HFFc6 (cell line): ENCODE measurements at regions not wholly inside any gene's neighbourhood (a gene's known extent, or its start where the extent isn't known, plus 50 kb on each side); places are given as distances from the start of the nearest gene placed in this dataset.
"Not testable (repeated sequence)": the region's sequence is repeated elsewhere in the genome, so short reads cannot be mapped to it uniquely, and the experiment has no call there.

ENCODE experiments used
- DNase-seq: peaks from one replicate; pipeline ENCODE4 v3.0.0-alpha.2; 2018
- H3K27ac Mint-ChIP-seq: 2 replicates; pipeline ENCODE4 v1.8.0; 2020; ENCODE audit warnings: mild to moderate bottlenecking, mixed read lengths
- H3K27me3 Mint-ChIP-seq: 2 replicates; pipeline ENCODE4 v1.8.0; 2021; ENCODE audit warnings: mild to moderate bottlenecking, moderate library complexity, mixed read lengths; ENCODE audit not compliant: insufficient read depth
- H3K36me3 Mint-ChIP-seq: 2 replicates; pipeline ENCODE4 v1.8.0; 2021; ENCODE audit warnings: low read depth, mixed read lengths
- H3K4me1 Mint-ChIP-seq: 2 replicates; pipeline ENCODE4 v1.8.0; 2020; ENCODE audit warnings: low read depth, mixed read lengths
- H3K4me3 Mint-ChIP-seq: 2 replicates; pipeline ENCODE4 v1.8.0; 2020; ENCODE audit warnings: mild to moderate bottlenecking, moderate library complexity, mixed read lengths
- H3K9me3 Mint-ChIP-seq: 2 replicates; pipeline ENCODE4 v1.8.0; 2020; ENCODE audit warnings: mild to moderate bottlenecking, mixed read lengths
- TF ChIP-seq, protein P1 (sequence below): fragments of 200-600 bp; sonication (generic); IDR thresholded peaks from 2 replicates; pipeline ENCODE4 v1.5.0; 2021; ENCODE audit warnings: antibody characterized with exemption, mild to moderate bottlenecking

DNA sequence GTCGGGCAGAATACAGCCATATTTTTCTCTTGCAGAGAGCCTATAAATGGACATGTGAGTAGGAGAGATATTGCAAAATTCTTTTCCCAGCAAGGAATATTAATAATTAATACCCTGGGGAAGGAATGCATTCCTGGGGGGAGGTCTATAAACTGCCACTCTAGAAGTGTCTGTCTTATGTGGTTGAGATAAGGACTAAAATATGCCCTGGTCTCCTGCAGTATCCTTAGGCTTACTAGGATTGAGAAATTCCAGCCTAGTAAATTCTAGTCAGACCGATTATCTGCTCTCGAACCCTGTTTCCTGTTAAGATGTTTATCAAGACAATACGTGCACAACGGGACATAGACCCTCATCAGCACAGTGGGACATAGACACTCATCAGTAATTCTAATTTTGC lies 872.6 kb downstream of the FSTL5 start:
- Mint-ChIP-seq H3K4me3 (no peak overlapping the region), H3K27me3 (no peaks in the 10 kb centered on the region; the same call in 1 of the 2 replicates), H3K4me1 (no peaks in the 10 kb centered on the region), H3K9me3 (peaks cover 68% of the 10 kb centered on the region), H3K36me3 (no peaks in the 10 kb centered on the region), H3K27ac (no peak overlapping the region)
- TF ChIP-seq, protein P1, sequence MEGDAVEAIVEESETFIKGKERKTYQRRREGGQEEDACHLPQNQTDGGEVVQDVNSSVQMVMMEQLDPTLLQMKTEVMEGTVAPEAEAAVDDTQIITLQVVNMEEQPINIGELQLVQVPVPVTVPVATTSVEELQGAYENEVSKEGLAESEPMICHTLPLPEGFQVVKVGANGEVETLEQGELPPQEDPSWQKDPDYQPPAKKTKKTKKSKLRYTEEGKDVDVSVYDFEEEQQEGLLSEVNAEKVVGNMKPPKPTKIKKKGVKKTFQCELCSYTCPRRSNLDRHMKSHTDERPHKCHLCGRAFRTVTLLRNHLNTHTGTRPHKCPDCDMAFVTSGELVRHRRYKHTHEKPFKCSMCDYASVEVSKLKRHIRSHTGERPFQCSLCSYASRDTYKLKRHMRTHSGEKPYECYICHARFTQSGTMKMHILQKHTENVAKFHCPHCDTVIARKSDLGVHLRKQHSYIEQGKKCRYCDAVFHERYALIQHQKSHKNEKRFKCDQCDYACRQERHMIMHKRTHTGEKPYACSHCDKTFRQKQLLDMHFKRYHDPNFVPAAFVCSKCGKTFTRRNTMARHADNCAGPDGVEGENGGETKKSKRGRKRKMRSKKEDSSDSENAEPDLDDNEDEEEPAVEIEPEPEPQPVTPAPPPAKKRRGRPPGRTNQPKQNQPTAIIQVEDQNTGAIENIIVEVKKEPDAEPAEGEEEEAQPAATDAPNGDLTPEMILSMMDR: no peak
- no peak for DNase-seq

DNA sequence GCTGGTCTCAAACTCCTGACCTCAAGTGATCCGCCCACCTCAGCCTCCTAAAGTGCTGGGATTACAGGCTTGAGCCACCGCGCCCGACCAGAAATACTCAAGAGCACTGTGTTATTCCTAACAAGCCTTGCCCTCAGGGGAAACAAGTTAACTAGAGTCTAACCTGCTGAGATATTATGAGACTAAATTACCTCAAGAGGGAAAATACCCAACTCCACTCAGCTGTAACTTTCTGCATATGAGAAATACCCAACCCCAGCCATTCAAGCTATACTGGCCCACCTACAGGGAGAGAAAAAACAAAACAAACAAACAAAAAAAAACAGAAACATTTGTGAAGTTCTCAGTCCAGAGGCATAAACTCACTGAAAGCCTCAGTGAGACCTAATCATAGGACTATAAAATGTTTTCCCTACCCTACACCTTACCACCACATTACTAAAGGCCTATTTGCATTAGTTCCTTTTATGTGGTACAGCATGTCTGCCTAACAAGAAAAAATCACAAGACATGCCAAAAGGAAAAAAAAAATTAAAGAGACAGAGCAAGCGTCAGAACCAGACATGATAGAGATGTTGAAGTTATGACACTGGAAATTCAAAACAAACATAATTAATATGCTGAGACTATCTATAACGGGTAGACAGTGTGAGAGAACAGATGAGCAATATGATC lies 876.0 kb downstream of the FSTL5 start:
- no peaks in the 10 kb centered on the region for H3K36me3 Mint-ChIP-seq
- no peaks in the 10 kb centered on the region for H3K4me1 Mint-ChIP-seq
- TF ChIP-seq, protein P1: no peak

DNA sequence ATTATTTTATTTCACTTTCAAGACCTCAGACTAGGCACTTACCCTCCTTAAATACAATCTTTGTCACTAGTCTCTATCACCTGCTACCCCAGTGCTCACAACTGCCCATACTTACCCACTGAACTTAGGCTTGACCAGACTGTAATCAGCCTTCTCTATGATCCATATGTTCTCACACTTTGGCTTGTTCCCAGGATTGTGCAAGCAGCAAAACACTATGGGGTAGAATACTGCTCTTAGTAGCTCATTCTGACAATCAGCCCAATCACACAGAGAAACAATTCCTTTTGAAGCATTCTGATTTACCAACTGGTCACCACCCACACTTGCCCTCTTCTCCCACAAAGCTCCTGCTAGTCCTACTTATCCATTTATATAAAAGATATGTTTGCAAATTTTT lies 878.3 kb downstream of the FSTL5 start:
- TF ChIP-seq, protein P1: no peak
- H3K9me3 Mint-ChIP-seq: peaks cover 44% of the 10 kb centered on the region
- H3K36me3 Mint-ChIP-seq: no peaks in the 10 kb centered on the region
- no peak overlapping the region for H3K27ac Mint-ChIP-seq
- no peak for DNase-seq
- no peaks in the 10 kb centered on the region for H3K4me1 Mint-ChIP-seq
- H3K27me3 Mint-ChIP-seq: no peaks in the 10 kb centered on the region; the same call in 1 of the 2 replicates
- H3K4me3 Mint-ChIP-seq: no peak overlapping the region

More for the DNA sequence above, 876.0 kb downstream of the FSTL5 start:
- Mint-ChIP-seq H3K27me3 (no peaks in the 10 kb centered on the region; the same call in 1 of the 2 replicates), H3K9me3 (peaks cover 56% of the 10 kb centered on the region), H3K27ac (no peak overlapping the region), H3K4me3 (no peak overlapping the region)
- no peak for DNase-seq

DNA sequence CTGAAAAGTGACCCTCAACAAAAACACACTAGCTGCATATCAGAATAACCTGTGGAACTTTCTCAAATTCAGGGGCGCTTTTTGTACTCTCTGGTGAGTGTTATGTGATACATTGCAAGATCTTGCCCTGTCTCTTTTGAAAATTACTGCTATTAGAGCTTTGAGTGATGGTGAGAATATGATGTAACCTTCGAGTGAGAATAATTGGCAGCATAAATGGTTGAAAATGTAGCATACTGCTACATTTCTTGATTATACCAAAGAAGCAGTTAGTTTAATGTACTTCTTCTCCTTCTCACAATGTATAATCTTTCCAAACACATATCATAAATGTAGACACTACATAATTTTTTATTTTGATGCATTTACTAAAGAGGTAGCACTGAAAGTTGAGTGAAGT lies 882.9 kb downstream of the FSTL5 start:
- Mint-ChIP-seq H3K9me3 (peaks cover 23% of the 10 kb centered on the region), H3K36me3 (no peaks in the 10 kb centered on the region; the same call in 1 of the 2 replicates), H3K4me3 (no peak overlapping the region), H3K4me1 (no peaks in the 10 kb centered on the region), H3K27me3 (no peaks in the 10 kb centered on the region), H3K27ac (no peak overlapping the region)
- TF ChIP-seq, protein P1: no peak
- DNase-seq: no peak

DNA sequence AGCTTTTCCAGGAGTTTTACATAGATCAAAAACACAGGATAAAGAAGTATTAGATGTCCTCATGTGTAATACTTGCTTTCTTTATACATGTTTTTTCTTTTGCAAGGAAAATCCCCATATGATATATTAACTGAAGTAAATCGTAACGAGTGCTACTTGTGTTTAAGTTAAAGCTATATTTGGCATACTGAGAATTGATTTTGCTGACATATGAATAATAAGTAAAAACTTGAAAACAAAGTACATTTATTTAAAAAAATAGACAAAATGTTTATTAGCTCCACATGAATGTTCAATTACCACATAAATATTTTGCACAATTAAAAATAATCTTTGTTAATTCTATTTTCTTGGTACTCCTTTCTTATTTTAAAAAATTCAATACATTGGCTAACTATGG lies 884.7 kb downstream of the FSTL5 start:
- TF ChIP-seq, protein P1: no peak
- DNase-seq: no peak
- Mint-ChIP-seq H3K27ac (no peak overlapping the region), H3K36me3 (no peaks in the 10 kb centered on the region; the same call in 1 of the 2 replicates), H3K4me3 (no peak overlapping the region), H3K9me3 (peaks cover 18% of the 10 kb centered on the region), H3K4me1 (no peaks in the 10 kb centered on the region), H3K27me3 (no peaks in the 10 kb centered on the region)

DNA sequence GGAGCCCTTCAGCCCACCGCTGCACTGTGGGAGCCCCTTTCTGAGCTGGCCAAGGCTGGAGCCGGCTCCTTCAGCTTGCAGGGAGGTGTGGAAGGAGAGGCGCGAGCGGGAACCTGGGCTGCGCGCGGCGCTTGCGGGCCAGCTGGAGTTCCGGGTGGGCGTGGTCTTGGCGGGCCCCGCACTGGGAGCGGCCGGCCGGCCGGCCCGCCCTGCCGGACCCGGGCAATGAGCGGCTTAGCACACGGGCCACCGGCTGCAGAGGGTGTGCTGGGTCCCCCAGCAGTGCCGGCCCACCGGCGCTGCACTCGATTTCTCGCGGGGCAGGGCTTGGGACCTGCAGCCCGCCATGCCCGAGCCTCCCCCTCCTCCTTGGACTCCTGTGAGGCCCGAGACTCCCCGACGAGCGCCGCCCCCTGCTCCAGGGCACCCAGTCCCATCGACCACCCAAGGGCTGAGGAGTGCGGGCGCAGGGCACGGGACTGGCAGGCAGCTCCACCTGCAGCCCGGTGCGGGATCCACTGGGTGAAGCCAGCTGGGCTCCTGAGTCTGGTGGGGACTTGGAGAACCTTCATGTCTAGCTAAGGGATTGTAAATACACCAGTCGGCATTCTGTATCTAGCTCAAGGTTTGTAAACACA lies 886.5 kb downstream of the FSTL5 start:
- DNase-seq, H3K36me3 Mint-ChIP-seq, H3K27ac Mint-ChIP-seq, H3K4me3 Mint-ChIP-seq, H3K27me3 Mint-ChIP-seq, H3K4me1 Mint-ChIP-seq: not testable (repeated sequence)
- H3K9me3 Mint-ChIP-seq: peaks cover 23% of the 10 kb centered on the region
